HL-60 (cell line): ENCODE measurements at regions not wholly inside any gene's neighbourhood (a gene's known extent, or its start where the extent isn't known, plus 50 kb on each side); places are given as distances from the start of the nearest gene placed in this dataset.

Source experiments
- CTCF ChIP-seq: IDR thresholded peaks from one replicate; pipeline ENCODE4 v1.5.1; 2011; ENCODE audit warnings: low read length, control low read depth, inconsistent platforms; ENCODE audit not compliant: insufficient read depth
- TF ChIP-seq, protein P1 (sequence below): IDR thresholded peaks from 2 replicates; pipeline ENCODE4 v1.6.1; 2012; ENCODE audit warnings: low read depth; ENCODE audit not compliant: insufficient replicate concordance

GRCh38 chr2:56705713-56706112, 521.9 kb downstream of the CCDC85A start:
- TF ChIP-seq CTCF: no peak
- TF ChIP-seq, protein P1, sequence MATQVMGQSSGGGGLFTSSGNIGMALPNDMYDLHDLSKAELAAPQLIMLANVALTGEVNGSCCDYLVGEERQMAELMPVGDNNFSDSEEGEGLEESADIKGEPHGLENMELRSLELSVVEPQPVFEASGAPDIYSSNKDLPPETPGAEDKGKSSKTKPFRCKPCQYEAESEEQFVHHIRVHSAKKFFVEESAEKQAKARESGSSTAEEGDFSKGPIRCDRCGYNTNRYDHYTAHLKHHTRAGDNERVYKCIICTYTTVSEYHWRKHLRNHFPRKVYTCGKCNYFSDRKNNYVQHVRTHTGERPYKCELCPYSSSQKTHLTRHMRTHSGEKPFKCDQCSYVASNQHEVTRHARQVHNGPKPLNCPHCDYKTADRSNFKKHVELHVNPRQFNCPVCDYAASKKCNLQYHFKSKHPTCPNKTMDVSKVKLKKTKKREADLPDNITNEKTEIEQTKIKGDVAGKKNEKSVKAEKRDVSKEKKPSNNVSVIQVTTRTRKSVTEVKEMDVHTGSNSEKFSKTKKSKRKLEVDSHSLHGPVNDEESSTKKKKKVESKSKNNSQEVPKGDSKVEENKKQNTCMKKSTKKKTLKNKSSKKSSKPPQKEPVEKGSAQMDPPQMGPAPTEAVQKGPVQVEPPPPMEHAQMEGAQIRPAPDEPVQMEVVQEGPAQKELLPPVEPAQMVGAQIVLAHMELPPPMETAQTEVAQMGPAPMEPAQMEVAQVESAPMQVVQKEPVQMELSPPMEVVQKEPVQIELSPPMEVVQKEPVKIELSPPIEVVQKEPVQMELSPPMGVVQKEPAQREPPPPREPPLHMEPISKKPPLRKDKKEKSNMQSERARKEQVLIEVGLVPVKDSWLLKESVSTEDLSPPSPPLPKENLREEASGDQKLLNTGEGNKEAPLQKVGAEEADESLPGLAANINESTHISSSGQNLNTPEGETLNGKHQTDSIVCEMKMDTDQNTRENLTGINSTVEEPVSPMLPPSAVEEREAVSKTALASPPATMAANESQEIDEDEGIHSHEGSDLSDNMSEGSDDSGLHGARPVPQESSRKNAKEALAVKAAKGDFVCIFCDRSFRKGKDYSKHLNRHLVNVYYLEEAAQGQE: no peak
